ENCODE measurements at regions not wholly inside any gene's neighbourhood (a gene's known extent, or its start where the extent isn't known, plus 50 kb on each side); places are given as distances from the start of the nearest gene placed in this dataset.

DNA sequence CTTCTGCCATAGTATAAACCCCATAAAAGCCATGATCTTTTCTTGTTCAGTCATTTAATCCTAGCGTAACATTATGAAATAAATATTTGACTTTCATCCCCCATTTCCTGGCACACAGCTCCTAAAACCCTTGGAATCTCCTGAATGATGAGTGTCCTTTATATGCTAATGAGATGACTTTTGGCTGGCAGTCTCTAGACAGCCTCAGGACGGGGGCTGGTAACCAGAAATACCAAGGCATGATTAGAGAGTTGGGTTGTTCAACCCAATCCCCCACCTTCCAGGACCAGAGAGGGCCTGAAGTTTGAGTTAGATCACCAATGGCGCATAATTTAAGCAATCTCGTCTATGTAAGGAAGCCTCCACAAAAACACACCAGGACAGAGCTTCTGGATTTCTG, 1246.1 kb upstream of the TENM4 start:
- ChIA-PET CTCF (ENCODE audit: unreplicated experiment) (no interaction called here), POLR2A (no interaction called here)
- intact Hi-C loops (cut with micrococcal nuclease; ENCODE audit: unreplicated experiment) = no loop called here
- Histone ChIP-seq H4K20me1 (ENCODE audit: insufficient read depth, low read length) (no peaks in the 10 kb centered on the region), H3K27ac (ENCODE audit: low read depth, low read length, poor library complexity, severe bottlenecking) (no peak overlapping the region), H3K79me2 (ENCODE audit: insufficient read depth, low read depth, low read length) (no peaks in the 10 kb centered on the region), H3K36me3 (ENCODE audit: insufficient read depth, low read length) (no peaks in the 10 kb centered on the region), H3K9me2 (ENCODE audit: insufficient read depth, low read length) (no peaks in the 10 kb centered on the region), H3K4me2 (ENCODE audit: low read length) (no peak overlapping the region), H3K9me3 (ENCODE audit: low read length) (no peaks in the 10 kb centered on the region), H3K4me1 (ENCODE audit: insufficient read depth, low read length, poor library complexity, severe bottlenecking) (no peaks in the 10 kb centered on the region), H3K4me3 (ENCODE audit: low read depth, low read length, poor library complexity, severe bottlenecking) (no peak overlapping the region), H2AFZ (ENCODE audit: low read length) (no peak overlapping the region)
- BruUV-seq (replicated peaks) = no TSS peak
- no peak for DNase-seq (ENCODE audit: low spot score)
- TF ChIP-seq, protein P1, sequence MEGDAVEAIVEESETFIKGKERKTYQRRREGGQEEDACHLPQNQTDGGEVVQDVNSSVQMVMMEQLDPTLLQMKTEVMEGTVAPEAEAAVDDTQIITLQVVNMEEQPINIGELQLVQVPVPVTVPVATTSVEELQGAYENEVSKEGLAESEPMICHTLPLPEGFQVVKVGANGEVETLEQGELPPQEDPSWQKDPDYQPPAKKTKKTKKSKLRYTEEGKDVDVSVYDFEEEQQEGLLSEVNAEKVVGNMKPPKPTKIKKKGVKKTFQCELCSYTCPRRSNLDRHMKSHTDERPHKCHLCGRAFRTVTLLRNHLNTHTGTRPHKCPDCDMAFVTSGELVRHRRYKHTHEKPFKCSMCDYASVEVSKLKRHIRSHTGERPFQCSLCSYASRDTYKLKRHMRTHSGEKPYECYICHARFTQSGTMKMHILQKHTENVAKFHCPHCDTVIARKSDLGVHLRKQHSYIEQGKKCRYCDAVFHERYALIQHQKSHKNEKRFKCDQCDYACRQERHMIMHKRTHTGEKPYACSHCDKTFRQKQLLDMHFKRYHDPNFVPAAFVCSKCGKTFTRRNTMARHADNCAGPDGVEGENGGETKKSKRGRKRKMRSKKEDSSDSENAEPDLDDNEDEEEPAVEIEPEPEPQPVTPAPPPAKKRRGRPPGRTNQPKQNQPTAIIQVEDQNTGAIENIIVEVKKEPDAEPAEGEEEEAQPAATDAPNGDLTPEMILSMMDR (conservative IDR thresholded peaks at IDR 0.05; ENCODE audit: low read length) = no peak
- no peak for TF ChIP-seq EZH2phosphoT487 (IDR thresholded peaks at IDR 0.05; ENCODE audit: borderline replicate concordance, low read depth, low read length)

DNA sequence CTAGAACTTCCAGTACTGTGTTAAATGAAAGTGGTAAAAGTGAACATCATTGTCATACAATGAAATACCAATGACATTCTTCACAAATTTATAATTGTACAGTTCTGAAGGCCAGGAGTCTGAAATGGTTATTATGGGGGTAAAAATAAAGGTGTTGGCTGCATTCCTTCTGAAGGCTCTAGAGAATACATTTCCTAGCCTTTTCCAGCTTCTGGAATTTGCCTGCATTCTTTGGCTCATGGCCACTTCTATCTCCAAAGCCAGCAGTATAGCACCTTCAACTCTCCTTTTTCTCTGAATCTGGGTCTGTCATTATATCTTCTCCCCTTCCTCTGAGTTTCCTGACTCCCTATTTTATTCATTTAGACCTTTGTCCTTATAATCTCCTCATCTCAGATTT, 1232.7 kb upstream of the TENM4 start:
- POLR2A ChIA-PET = no interaction called here
- no TSS peak for BruUV-seq (replicated peaks)

DNA sequence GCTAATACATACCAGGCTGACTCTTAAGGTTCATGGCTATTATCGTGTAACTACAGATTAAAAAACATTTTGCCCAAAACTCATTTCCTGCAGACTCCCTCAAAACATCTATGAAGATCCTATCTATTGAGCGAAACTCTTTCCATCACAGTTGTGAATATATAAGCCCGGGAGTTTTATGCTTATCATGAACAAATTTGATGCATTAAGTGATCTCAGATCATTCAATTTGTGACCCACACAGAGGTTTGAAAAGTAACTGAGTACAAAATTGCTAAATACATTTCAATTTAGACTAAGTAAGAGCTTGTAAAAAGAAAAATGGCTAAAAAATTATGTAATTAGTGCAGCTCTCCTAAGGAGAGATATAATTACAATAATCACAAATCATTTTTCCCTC, 1228.8 kb upstream of the TENM4 start:
- H3K36me3 ChIP-seq (ENCODE audit: insufficient read depth, low read length) = no peaks in the 10 kb centered on the region
- intact Hi-C loops (cut with micrococcal nuclease; ENCODE audit: unreplicated experiment) = no loop called here

More for the DNA sequence above, 1232.7 kb upstream of the TENM4 start:
- Histone ChIP-seq H3K4me3 (ENCODE audit: low read depth, low read length, poor library complexity, severe bottlenecking) (no peak overlapping the region), H3K36me3 (ENCODE audit: insufficient read depth, low read length) (no peaks in the 10 kb centered on the region), H3K4me1 (ENCODE audit: insufficient read depth, low read length, poor library complexity, severe bottlenecking) (no peaks in the 10 kb centered on the region), H3K27ac (ENCODE audit: low read depth, low read length, poor library complexity, severe bottlenecking) (no peak overlapping the region), H3K9me2 (ENCODE audit: insufficient read depth, low read length) (no peaks in the 10 kb centered on the region), H4K20me1 (ENCODE audit: insufficient read depth, low read length) (no peaks in the 10 kb centered on the region), H2AFZ (ENCODE audit: low read length) (no peak overlapping the region), H3K79me2 (ENCODE audit: insufficient read depth, low read depth, low read length) (no peaks in the 10 kb centered on the region), H3K4me2 (ENCODE audit: low read length) (no peak overlapping the region), H3K9me3 (ENCODE audit: low read length) (no peaks in the 10 kb centered on the region)
- CTCF ChIA-PET (ENCODE audit: unreplicated experiment) = no interaction called here
- intact Hi-C loops (cut with micrococcal nuclease; ENCODE audit: unreplicated experiment) = no loop called here
- DNase-seq (ENCODE audit: low spot score) = no peak
- TF ChIP-seq, protein P1 (conservative IDR thresholded peaks at IDR 0.05; ENCODE audit: low read length) = no peak
- no peak for TF ChIP-seq EZH2phosphoT487 (IDR thresholded peaks at IDR 0.05; ENCODE audit: borderline replicate concordance, low read depth, low read length)

More for the DNA sequence above, 1228.8 kb upstream of the TENM4 start:
- ChIA-PET POLR2A (no interaction called here), CTCF (ENCODE audit: unreplicated experiment) (no interaction called here)
- H3K27ac ChIP-seq (ENCODE audit: low read depth, low read length, poor library complexity, severe bottlenecking) = no peak overlapping the region
- H3K79me2 ChIP-seq (ENCODE audit: insufficient read depth, low read depth, low read length) = no peaks in the 10 kb centered on the region
- H2AFZ ChIP-seq (ENCODE audit: low read length) = no peak overlapping the region
- no peak overlapping the region for H3K4me2 ChIP-seq (ENCODE audit: low read length)
- H3K4me3 ChIP-seq (ENCODE audit: low read depth, low read length, poor library complexity, severe bottlenecking) = no peak overlapping the region
- H4K20me1 ChIP-seq (ENCODE audit: insufficient read depth, low read length) = no peaks in the 10 kb centered on the region
- TF ChIP-seq, protein P1 (conservative IDR thresholded peaks at IDR 0.05; ENCODE audit: low read length) = no peak
- no peak for TF ChIP-seq EZH2phosphoT487 (IDR thresholded peaks at IDR 0.05; ENCODE audit: borderline replicate concordance, low read depth, low read length)
- no peak for DNase-seq (ENCODE audit: low spot score)
- BruUV-seq (replicated peaks) = no TSS peak
- H3K4me1 ChIP-seq (ENCODE audit: insufficient read depth, low read length, poor library complexity, severe bottlenecking) = no peaks in the 10 kb centered on the region
- no peaks in the 10 kb centered on the region for H3K9me3 ChIP-seq (ENCODE audit: low read length)
- no peaks in the 10 kb centered on the region for H3K9me2 ChIP-seq (ENCODE audit: insufficient read depth, low read length)
